Large intestine (tissue), 3 donors: ENCODE measurements at regions not wholly inside any gene's neighbourhood (a gene's known extent, or its start where the extent isn't known, plus 50 kb on each side); places are given as distances from the start of the nearest gene placed in this dataset.

Experiments used
- DNase-seq, 2 donors: peaks; one replicate each; pipeline versions ENCODE4 v3.0.0 to v3.0.0-alpha.2; 2013
- H3K27ac ChIP-seq: one replicate; pipeline ENCODE4 v1.5.1; 2013; ENCODE audit warnings: low read length
- H3K27me3 ChIP-seq: 2 replicates; pipeline ENCODE4 v1.6.1; 2013; ENCODE audit warnings: low read length; ENCODE audit not compliant: control insufficient read depth, insufficient read depth
- H3K36me3 ChIP-seq: 2 replicates; pipeline ENCODE4 v1.6.1; 2013; ENCODE audit warnings: low read length; ENCODE audit not compliant: control insufficient read depth, insufficient read depth
- H3K4me1 ChIP-seq: one replicate; pipeline ENCODE4 v1.6.1; 2013; ENCODE audit warnings: low read length; ENCODE audit not compliant: control insufficient read depth, insufficient read depth
- H3K4me3 ChIP-seq: one replicate; pipeline ENCODE4 v1.5.1; 2013; ENCODE audit warnings: low read length
- H3K9me3 ChIP-seq: one replicate; pipeline ENCODE4 v1.6.1; 2013; ENCODE audit warnings: mild to moderate bottlenecking, low read depth, low read length, moderate library complexity; ENCODE audit not compliant: control insufficient read depth
- WGBS: methylation state at CpG from one replicate; pipeline ENCODE4 v1.1.5; 2013; ENCODE audit warnings: low lambda C conversion rate; ENCODE audit not compliant: insufficient coverage; 5-methylcytosine and 5-hydroxymethylcytosine counted together

DNA sequence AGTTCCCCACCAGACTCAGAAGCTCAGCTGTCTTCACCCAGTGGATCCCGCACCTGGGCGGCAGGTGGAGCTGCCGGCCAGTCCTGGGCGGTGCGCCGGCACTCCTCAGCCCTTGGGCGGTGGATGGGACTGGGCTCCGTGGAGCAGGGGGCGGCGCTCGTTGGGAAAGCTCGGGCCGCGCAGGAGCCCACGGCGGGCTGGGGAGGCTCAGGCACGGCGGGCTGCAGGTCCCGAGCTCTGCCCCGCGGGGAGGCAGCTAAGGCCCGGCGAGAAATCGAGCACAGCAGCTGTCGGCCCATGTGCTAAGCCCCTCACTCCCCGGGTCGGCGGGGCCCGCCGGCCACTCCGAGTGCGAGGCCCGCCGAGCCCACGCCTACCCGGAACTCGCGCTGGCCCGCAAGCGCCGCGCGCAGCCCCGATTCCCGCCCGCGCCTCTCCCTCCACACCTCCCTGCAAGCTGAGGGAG lies 560.0 kb downstream of the BRINP1 start:
- H3K4me1 ChIP-seq, result no peaks in the 10 kb centered on the region
- H3K4me3 ChIP-seq, result no peak overlapping the region
- H3K36me3 ChIP-seq, result no peaks in the 10 kb centered on the region
- WGBS, result no CpG with 5 or more reads among the region's 47 CpGs
- H3K27ac ChIP-seq, result no peak overlapping the region
- peaks cover 6% of the 10 kb centered on the region for H3K9me3 ChIP-seq
- no peaks in the 10 kb centered on the region for H3K27me3 ChIP-seq
- DNase-seq, result no peak

DNA sequence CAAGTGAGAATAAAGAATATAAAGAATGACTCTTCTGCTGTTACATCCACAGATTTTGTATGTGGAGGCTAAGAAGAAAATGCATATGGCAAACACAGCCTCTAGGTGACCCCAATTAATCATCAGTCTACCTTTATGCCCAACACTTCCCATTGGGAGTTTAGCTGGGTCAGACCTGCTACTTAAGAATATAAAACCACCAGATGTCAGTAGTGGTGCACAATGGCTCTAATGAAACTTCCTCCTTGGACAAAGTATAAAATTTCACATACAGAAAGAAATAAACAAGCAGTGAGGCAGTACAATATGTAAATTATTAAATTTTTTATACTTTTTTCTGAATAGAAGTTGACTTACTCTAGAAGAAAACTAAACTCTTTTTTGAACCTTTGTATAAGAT lies 539.9 kb downstream of the BRINP1 start:
- H3K4me1 ChIP-seq, result no peaks in the 10 kb centered on the region
- no peaks in the 10 kb centered on the region for H3K9me3 ChIP-seq
- no peaks in the 10 kb centered on the region for H3K36me3 ChIP-seq
- H3K27ac ChIP-seq, result no peak overlapping the region
- no peak overlapping the region for H3K4me3 ChIP-seq
- no peaks in the 10 kb centered on the region for H3K27me3 ChIP-seq
- DNase-seq, result no peak

DNA sequence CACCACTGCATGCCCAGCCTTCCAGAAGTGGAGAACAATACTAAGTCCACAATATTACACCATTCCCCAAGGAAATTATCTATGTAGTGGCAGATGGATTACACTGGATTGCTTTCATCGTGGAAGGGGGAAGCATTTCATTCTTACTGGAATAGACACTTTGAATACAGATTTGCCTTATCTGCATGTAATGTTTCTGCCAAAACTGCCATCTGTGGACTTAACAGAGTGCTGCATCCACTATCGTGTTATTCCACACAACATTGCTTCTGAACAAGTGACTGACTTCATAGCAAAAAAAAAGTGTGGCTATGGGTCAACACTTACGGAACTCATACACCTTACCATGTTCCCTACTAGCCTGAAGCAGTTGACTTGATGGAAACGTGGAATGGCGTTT lies 536.9 kb downstream of the BRINP1 start:
- no peaks in the 10 kb centered on the region for H3K36me3 ChIP-seq
- no peaks in the 10 kb centered on the region for H3K27me3 ChIP-seq
- DNase-seq, result no peak
- H3K27ac ChIP-seq, result no peak overlapping the region
- H3K4me1 ChIP-seq, result no peaks in the 10 kb centered on the region
- no CpG with 5 or more reads among the region's 5 CpGs for WGBS
- no peak overlapping the region for H3K4me3 ChIP-seq
- H3K9me3 ChIP-seq, result no peaks in the 10 kb centered on the region

DNA sequence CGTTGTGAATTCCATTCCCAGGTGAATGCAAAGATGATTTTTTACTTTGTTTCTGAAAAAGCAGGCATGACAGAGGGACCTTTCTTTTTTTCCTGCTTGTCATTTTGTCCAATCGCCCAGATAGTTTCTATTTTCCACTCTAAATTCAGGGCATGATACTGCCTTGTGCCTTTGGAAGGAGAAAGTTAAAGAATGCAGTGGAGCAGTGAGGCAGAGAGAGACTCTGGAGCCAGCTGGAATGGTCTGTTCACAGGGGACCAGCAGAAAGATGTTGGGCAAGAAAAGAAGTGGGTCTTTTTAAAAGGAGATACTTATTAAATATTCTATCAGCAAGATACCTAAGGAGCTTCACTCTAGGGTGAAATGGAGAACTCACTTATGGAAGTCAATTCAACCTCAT lies 532.3 kb downstream of the BRINP1 start:
- Histone ChIP-seq H3K9me3 (no peaks in the 10 kb centered on the region), H3K27me3 (no peaks in the 10 kb centered on the region), H3K27ac (no peak overlapping the region), H3K4me1 (no peaks in the 10 kb centered on the region), H3K36me3 (no peaks in the 10 kb centered on the region), H3K4me3 (no peak overlapping the region)
- no peak for DNase-seq
- WGBS, result 100% methylated on average over 1 of the region's 2 CpGs

DNA sequence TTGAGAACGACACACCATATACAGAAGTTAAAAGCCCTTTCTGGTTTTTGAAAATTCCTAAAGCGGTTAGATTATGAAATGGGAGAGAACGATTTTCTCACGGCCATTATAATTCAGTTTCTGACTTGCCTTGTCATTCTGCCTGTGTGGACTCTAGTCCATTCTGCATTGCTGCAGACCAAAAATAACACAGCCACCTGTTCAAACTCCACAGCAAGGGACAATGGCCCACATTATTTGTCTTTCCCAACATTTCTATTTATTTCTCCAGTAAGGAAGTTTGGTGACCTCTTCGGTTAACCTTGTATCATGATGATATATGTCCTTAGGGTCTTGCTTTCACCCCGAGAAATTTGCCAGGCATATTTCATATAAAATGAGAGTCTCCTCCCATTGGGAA lies 497.7 kb downstream of the BRINP1 start:
- Histone ChIP-seq H3K4me1 (no peaks in the 10 kb centered on the region), H3K27ac (no peak overlapping the region), H3K4me3 (no peak overlapping the region), H3K36me3 (no peaks in the 10 kb centered on the region), H3K9me3 (no peaks in the 10 kb centered on the region), H3K27me3 (no peaks in the 10 kb centered on the region)
- no peak for DNase-seq
- WGBS, result 81% methylated on average over 4 of the region's 6 CpGs

DNA sequence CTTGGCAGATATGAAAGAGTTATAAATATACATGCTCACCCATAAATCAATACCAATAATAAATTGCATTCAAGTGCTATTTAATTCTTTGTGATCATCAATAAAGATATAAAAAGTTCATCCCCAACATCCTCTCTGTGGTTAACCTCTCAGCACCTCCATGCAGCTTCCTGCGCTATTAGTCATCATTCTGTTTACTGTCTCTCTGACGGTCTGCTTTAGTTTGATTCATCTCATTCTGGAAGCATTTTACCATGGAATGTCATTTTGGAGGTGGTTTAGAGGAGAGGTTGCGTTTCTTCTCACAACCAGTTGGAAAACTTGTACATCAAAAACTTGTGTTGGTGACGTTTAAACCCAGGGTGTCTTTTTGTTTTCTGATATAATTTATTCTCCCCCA lies 486.6 kb downstream of the BRINP1 start:
- H3K4me1 ChIP-seq, result no peaks in the 10 kb centered on the region
- H3K27me3 ChIP-seq, result no peaks in the 10 kb centered on the region
- no peak overlapping the region for H3K27ac ChIP-seq
- 100% methylated on average over 1 of the region's 4 CpGs for WGBS
- no peaks in the 10 kb centered on the region for H3K36me3 ChIP-seq
- H3K4me3 ChIP-seq, result no peak overlapping the region
- H3K9me3 ChIP-seq, result no peaks in the 10 kb centered on the region
- no peak for DNase-seq

DNA sequence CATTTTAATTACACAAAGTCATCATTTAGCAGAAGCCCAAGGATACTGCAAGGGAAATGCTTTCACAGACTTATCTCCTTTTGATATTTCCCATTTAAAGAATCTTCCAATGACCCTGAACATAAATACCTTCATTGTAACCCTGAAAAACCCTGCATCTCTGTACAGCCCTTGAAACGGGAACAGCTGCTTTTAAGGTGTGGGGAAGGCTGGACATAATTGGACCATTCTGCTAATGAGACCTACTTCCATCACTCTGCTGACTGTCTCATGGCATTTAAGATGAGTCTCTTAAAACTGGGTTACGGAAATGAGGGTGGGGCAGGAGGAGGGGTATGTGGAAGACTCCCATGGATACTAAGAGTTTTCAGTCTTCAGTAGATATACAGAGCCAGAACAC lies 485.8 kb downstream of the BRINP1 start:
- 50% methylated on average over 1 of the region's 2 CpGs for WGBS
- Histone ChIP-seq H3K4me3 (no peak overlapping the region), H3K9me3 (no peaks in the 10 kb centered on the region), H3K27me3 (no peaks in the 10 kb centered on the region), H3K36me3 (no peaks in the 10 kb centered on the region), H3K27ac (no peak overlapping the region), H3K4me1 (no peaks in the 10 kb centered on the region)
- DNase-seq, result no peak

DNA sequence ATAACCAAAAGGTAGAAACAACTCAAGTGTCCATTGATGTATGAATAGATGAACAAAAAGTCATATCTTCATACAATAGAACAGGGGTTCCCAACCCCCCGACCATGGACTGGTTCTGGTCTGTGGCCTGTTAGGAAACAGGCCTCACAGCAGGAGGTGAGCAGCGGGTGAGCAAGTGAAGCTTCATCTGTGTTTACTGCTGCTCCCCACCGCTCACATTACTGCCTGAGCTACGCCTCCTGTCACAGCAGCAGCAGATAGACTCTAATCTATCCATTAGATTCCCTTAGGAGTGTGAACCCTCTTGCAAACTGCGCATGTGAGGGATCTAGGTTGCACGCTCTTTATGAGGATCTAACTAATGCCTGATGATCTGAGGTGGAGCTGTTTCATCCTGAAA lies 478.0 kb downstream of the BRINP1 start:
- no peak for DNase-seq
- Histone ChIP-seq H3K4me3 (no peak overlapping the region), H3K4me1 (no peaks in the 10 kb centered on the region), H3K27me3 (no peaks in the 10 kb centered on the region), H3K9me3 (no peaks in the 10 kb centered on the region), H3K36me3 (no peaks in the 10 kb centered on the region), H3K27ac (no peak overlapping the region)
- WGBS, result no CpG with 5 or more reads among the region's 6 CpGs

DNA sequence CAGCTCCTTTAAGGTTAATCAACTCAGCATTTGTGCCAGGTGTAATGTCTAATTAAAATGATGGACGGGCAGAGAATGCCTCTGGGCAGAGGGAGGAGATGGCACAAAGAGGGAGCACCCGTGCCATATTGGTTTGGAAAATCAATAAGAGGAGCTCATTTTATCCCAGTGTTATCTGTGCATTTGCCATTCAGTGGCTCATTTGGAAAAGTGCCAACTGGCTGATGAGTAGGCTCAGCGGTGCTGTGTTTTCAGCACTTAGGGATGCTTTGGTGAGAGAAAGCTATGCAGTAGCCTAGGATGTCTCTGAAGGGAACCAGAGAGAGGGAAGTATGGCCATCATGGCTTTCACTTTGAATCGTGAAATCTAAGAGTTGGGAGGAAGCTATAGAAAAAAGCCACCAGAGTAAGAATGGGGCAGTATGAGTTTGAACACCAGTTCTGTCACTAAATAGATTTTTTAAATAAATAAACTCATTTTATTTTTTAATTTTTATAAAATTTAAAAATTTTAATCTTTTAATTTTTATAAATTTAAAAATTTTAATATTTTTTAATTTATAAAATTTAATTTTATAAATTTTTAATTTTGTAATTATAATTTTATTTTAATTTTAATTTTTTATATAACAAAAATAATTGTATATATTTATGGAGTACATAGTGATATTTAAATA lies 472.8 kb downstream of the BRINP1 start:
- Histone ChIP-seq H3K27me3 (no peaks in the 10 kb centered on the region), H3K9me3 (no peaks in the 10 kb centered on the region), H3K4me1 (no peaks in the 10 kb centered on the region), H3K36me3 (no peaks in the 10 kb centered on the region), H3K4me3 (no peak overlapping the region), H3K27ac (no peak overlapping the region)
- DNase-seq, result no peak
- 100% methylated on average over 1 of the region's 4 CpGs for whole genome bisulfite sequencing

DNA sequence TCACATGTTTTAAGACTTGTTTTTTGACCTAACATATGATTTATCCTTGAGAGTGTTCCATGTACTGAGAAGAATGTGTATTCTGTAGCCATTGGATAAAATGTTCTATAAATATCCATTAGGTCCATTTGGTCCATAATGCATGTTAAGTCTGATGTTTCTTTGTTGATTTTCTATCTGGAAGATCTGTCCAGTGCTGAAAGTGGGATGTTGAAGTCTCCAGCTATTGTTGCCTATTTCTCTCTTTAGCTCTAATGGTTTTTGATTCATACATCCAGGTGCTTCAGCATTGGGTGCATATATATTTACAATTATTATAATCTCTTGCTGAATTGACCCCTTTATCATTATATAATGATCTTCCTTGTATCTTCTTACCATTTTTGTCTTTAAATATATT lies 451.1 kb downstream of the BRINP1 start:
- Histone ChIP-seq H3K4me3 (no peak overlapping the region), H3K27me3 (no peaks in the 10 kb centered on the region), H3K9me3 (no peaks in the 10 kb centered on the region), H3K36me3 (no peaks in the 10 kb centered on the region), H3K27ac (no peak overlapping the region), H3K4me1 (no peaks in the 10 kb centered on the region)
- no peak for DNase-seq

DNA sequence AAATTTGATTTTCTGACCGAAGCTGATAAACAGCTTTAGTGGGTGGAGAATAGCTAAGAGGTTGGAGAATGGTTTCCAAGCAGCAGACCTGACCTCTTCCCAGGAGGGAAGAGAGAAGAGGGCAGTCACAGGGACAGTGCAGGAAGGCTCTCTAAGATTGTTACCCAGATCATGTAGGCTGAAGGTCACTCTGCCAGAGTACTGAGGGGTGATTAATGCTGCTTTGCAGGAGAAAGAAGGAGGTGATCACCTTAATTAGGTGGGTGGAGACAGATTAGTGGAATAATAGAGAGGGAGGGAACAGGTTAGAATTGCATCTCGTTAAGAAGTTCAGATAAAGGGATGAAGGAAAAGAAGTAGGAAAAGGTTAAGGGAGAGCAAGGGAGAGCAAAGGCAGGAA lies 440.5 kb downstream of the BRINP1 start:
- no peak overlapping the region for H3K27ac ChIP-seq
- H3K4me1 ChIP-seq, result no peaks in the 10 kb centered on the region
- DNase-seq, result no peak
- H3K4me3 ChIP-seq, result no peak overlapping the region
- no peaks in the 10 kb centered on the region for H3K27me3 ChIP-seq
- WGBS, result 20% methylated on average over 1 of the region's 2 CpGs
- H3K9me3 ChIP-seq, result no peaks in the 10 kb centered on the region
- no peaks in the 10 kb centered on the region for H3K36me3 ChIP-seq
